IMR-90 (cell line): ENCODE measurements at regions not wholly inside any gene's neighbourhood (a gene's known extent, or its start where the extent isn't known, plus 50 kb on each side); places are given as distances from the start of the nearest gene placed in this dataset.

Source experiments
- ATAC-seq: fragments of 200-7000 bp; cut with Tn5 transposase; 2 replicates; pipeline ENCODE4 v1.9.1; 2020; ENCODE audit warnings: low read depth, mild to moderate bottlenecking, moderate library complexity
- BruUV-seq: library from RNA; stranded (reverse); fragments of 400-500 nt; replicated peaks from 2 replicates; lab custom pipeline; 2021; lab: Mats Ljungman, UMichigan
- CTCF ChIA-PET: fragments of 300-600 bp; formaldehyde crosslinking; extraction: SDS; loops from one replicate; lab custom pipeline; 2021; ENCODE audit warnings: antibody characterized with exemption; lab: Yijun Ruan, JAX
- POLR2A ChIA-PET: fragments of 300-600 bp; sonication (Branson Sonifier 250); formaldehyde crosslinking; loops from one replicate; lab custom pipeline; 2022; ENCODE audit warnings: antibody characterized with exemption; ENCODE audit not compliant: unreplicated experiment; lab: Charles Lee
- DNase-seq: peaks from one replicate; pipeline ENCODE4 v3.0.0; 2013
- H2AFZ ChIP-seq: replicated peaks from 2 replicates; pipeline ENCODE3; 2013; ENCODE audit warnings: low read length, mild to moderate bottlenecking; ENCODE audit not compliant: poor library complexity
- H2AK5ac ChIP-seq: 2 replicates; pipeline ENCODE4 v1.6.1; 2013; ENCODE audit warnings: low read depth, low read length, inconsistent platforms
- H2AK9ac ChIP-seq: replicated peaks from 2 replicates; pipeline ENCODE3; 2013; ENCODE audit warnings: mild to moderate bottlenecking, low read depth, low read length, moderate library complexity; ENCODE audit not compliant: poor library complexity
- H2BK120ac ChIP-seq: 2 replicates; pipeline ENCODE4 v1.6.1; 2013; ENCODE audit warnings: low read depth, low read length, inconsistent platforms
- H2BK15ac ChIP-seq: 3 replicates; pipeline ENCODE4 v1.6.1; 2013; ENCODE audit warnings: low read depth, low read length, inconsistent platforms
- H2BK20ac ChIP-seq: 2 replicates; pipeline ENCODE4 v1.6.1; 2013; ENCODE audit warnings: low read depth, mild to moderate bottlenecking, inconsistent platforms, low read length, moderate library complexity
- H2BK5ac ChIP-seq: 2 replicates; pipeline ENCODE4 v1.6.1; 2013; ENCODE audit warnings: mild to moderate bottlenecking, low read depth, low read length, inconsistent platforms; ENCODE audit not compliant: poor library complexity, severe bottlenecking
- H3K14ac ChIP-seq: replicated peaks from 2 replicates; pipeline ENCODE4 v1.6.1; 2013; ENCODE audit warnings: low read depth, low read length, inconsistent platforms
- H3K18ac ChIP-seq: 2 replicates; pipeline ENCODE4 v1.6.1; 2013; ENCODE audit warnings: low read depth, low read length, control low read depth
- H3K23ac ChIP-seq: 2 replicates; pipeline ENCODE4 v1.6.1; 2013; ENCODE audit warnings: low read depth, low read length, inconsistent platforms
- H3K27ac ChIP-seq: 2 replicates; pipeline ENCODE4 v1.5.1; 2013; ENCODE audit warnings: mild to moderate bottlenecking, control low read depth, low read length; ENCODE audit not compliant: insufficient read depth
- H3K27me3 ChIP-seq: 2 replicates; pipeline ENCODE4 v1.6.1; 2013; ENCODE audit warnings: low read length; ENCODE audit not compliant: control insufficient read depth, insufficient read depth
- H3K36me3 ChIP-seq: 2 replicates; pipeline ENCODE4 v1.6.1; 2013; ENCODE audit warnings: low read length, mixed read lengths; ENCODE audit not compliant: control insufficient read depth, insufficient read depth
- H3K4ac ChIP-seq: 2 replicates; pipeline ENCODE4 v1.6.1; 2013; ENCODE audit warnings: low read depth, low read length, inconsistent platforms
- H3K4me1 ChIP-seq: 2 replicates; pipeline ENCODE4 v1.6.1; 2013; ENCODE audit warnings: low read length, mixed read lengths; ENCODE audit not compliant: control insufficient read depth, insufficient read depth
- H3K4me2 ChIP-seq: 2 replicates; pipeline ENCODE4 v1.6.1; 2013; ENCODE audit warnings: low read depth, mild to moderate bottlenecking, control low read depth, low read length, moderate library complexity
- H3K4me3 ChIP-seq: 2 replicates; pipeline ENCODE4 v1.5.1; 2013; ENCODE audit warnings: low read depth, mild to moderate bottlenecking, control low read depth, low read length, moderate library complexity; ENCODE audit not compliant: insufficient read depth
- H3K56ac ChIP-seq: 2 replicates; pipeline ENCODE4 v1.6.1; 2013; ENCODE audit warnings: low read length, inconsistent platforms; ENCODE audit not compliant: insufficient read depth; ENCODE audit errors: extremely low read depth
- H3K79me1 ChIP-seq, 2 experiments: 2 replicates each; pipeline ENCODE4 v1.6.1; 2013; ENCODE audit warnings: low read length in 2 of 2, inconsistent platforms in 1 of 2, low read depth in 1 of 2
- H3K9ac ChIP-seq: 2 replicates; pipeline ENCODE4 v1.6.1; 2013; ENCODE audit warnings: low read depth, low read length, control low read depth
- H3K9me1 ChIP-seq: 2 replicates; pipeline ENCODE4 v1.6.1; 2013; ENCODE audit warnings: low read length, inconsistent platforms; ENCODE audit not compliant: insufficient read depth
- H3K9me3 ChIP-seq: 2 replicates; pipeline ENCODE4 v1.6.1; 2013; ENCODE audit warnings: low read length; ENCODE audit not compliant: control insufficient read depth, insufficient read depth
- H4K20me1 ChIP-seq: 2 replicates; pipeline ENCODE4 v1.6.1; 2013; ENCODE audit warnings: low read length, inconsistent platforms; ENCODE audit not compliant: insufficient read depth
- H4K5ac ChIP-seq: 2 replicates; pipeline ENCODE4 v1.6.1; 2013; ENCODE audit warnings: mild to moderate bottlenecking, low read depth, low read length, control low read depth
- H4K8ac ChIP-seq, 2 experiments: 2 replicates each; pipeline ENCODE4 v1.6.1; 2013; ENCODE audit warnings: low read depth in 2 of 2, low read length in 2 of 2, control low read depth in 1 of 2, inconsistent platforms in 1 of 2
- H4K91ac ChIP-seq: 2 replicates; pipeline ENCODE4 v1.6.1; 2013; ENCODE audit warnings: low read depth, low read length, inconsistent platforms; ENCODE audit not compliant: insufficient read depth
- BHLHE40 ChIP-seq: fragments of 150-350 bp; IDR thresholded peaks from 2 replicates; pipeline ENCODE4 v1.6.1; 2016; ENCODE audit warnings: mild to moderate bottlenecking, low read depth, low read length
- CEBPB ChIP-seq: IDR thresholded peaks from 2 replicates; pipeline ENCODE4 v1.6.1; 2012; ENCODE audit warnings: low read depth, low read length, improper control_type of control experiment
- CHD1 ChIP-seq: IDR thresholded peaks from 2 replicates; pipeline ENCODE4 v1.6.1; 2012; ENCODE audit warnings: low read depth, low read length, improper control_type of control experiment
- ELK1 ChIP-seq: fragments of 150-350 bp; IDR thresholded peaks from 2 replicates; pipeline ENCODE4 v1.6.1; 2016; ENCODE audit warnings: low read depth, mild to moderate bottlenecking, low read length, moderate library complexity, borderline replicate concordance
- FOS ChIP-seq: fragments of 150-350 bp; IDR thresholded peaks from 2 replicates; pipeline ENCODE4 v1.6.1; 2016; ENCODE audit warnings: low read depth, low read length
- MAZ ChIP-seq: IDR thresholded peaks from 2 replicates; pipeline ENCODE4 v1.6.1; 2012; ENCODE audit warnings: low read depth, mild to moderate bottlenecking, low read length, improper control_type of control experiment, moderate library complexity, borderline replicate concordance
- POLR2A ChIP-seq: IDR thresholded peaks from 2 replicates; pipeline ENCODE4 v1.6.1; 2012; ENCODE audit warnings: mild to moderate bottlenecking, low read depth, low read length
- RAD21 ChIP-seq: IDR thresholded peaks from 2 replicates; pipeline ENCODE4 v1.6.1; 2012; ENCODE audit warnings: low read length, improper control_type of control experiment
- RCOR1 ChIP-seq: IDR thresholded peaks from 2 replicates; pipeline ENCODE4 v1.6.1; 2012; ENCODE audit warnings: mild to moderate bottlenecking, low read length, improper control_type of control experiment; ENCODE audit not compliant: insufficient replicate concordance
- RFX5 ChIP-seq: IDR thresholded peaks from 2 replicates; pipeline ENCODE4 v1.8.0; 2012; ENCODE audit warnings: low read depth, mild to moderate bottlenecking, low read length, moderate library complexity
- SMC3 ChIP-seq: fragments of 150-350 bp; IDR thresholded peaks from 2 replicates; pipeline ENCODE4 v1.6.1; 2016; ENCODE audit warnings: low read depth, mild to moderate bottlenecking, antibody characterized with exemption, low read length, moderate library complexity
- WGBS, 2 experiments: methylation state at CpG; one replicate each; pipeline versions ENCODE4 v1.1.5 to v1.1.7; 2013; ENCODE audit warnings: missing lambda C conversion rate in 2 of 2; ENCODE audit not compliant: insufficient read length in 1 of 2; ENCODE audit errors: extremely low coverage in 2 of 2; 5-methylcytosine and 5-hydroxymethylcytosine counted together
- dilution Hi-C: fragments of 300-500 bp; cut with HindIII; formaldehyde crosslinking; loops from one replicate; pipeline ENCODE4 v1.14.3; 2018; ENCODE audit warnings: low sequenced_read_pairs; ENCODE audit not compliant: unreplicated experiment
- in situ Hi-C: fragments of 300-500 bp; cut with MboI; formaldehyde crosslinking; loops from 3 replicates; pipeline ENCODE4 v1.14.3; 2019; ENCODE audit warnings: low sequenced_read_pairs, inconsistent platforms, mixed read lengths
- intact Hi-C: fragments of 100-400 bp; cut with micrococcal nuclease; formaldehyde crosslinking; loops from 2 replicates; pipeline ENCODE4 v1.10.0; 2022
- TF ChIP-seq, protein P1 (sequence below): conservative IDR thresholded peaks from 2 replicates; pipeline ENCODE4 v1.5.1; 2012; ENCODE audit warnings: mild to moderate bottlenecking, low read depth, low read length, improper control_type of control experiment
- TF ChIP-seq, protein P2 (sequence below): fragments of 150-350 bp; IDR thresholded peaks from 2 replicates; pipeline ENCODE4 v1.6.1; 2017; ENCODE audit warnings: mild to moderate bottlenecking, antibody characterized with exemption, low read length, low read depth

GRCh38 chr13:40478775-40479174 is 187.7 kb downstream of the FOXO1 start:
- Histone ChIP-seq H2AK9ac (no peak overlapping the region), H3K18ac (no peak overlapping the region), H3K4ac (no peak overlapping the region), H3K36me3 (no peaks in the 10 kb centered on the region), H3K23ac (no peak overlapping the region), H2BK5ac (no peak overlapping the region), H2BK120ac (no peak overlapping the region), H3K79me1 (no peaks in the 10 kb centered on the region), H3K4me1 (no peaks in the 10 kb centered on the region), H3K56ac (no peak overlapping the region), H3K4me3 (no peak overlapping the region), H3K4me2 (no peak overlapping the region), H3K9me3 (peaks cover 2% of the 10 kb centered on the region; the same call in 1 of the 2 replicates), H3K27me3 (peaks cover 2% of the 10 kb centered on the region; the same call in 1 of the 2 replicates), H2AFZ (no peak overlapping the region), H3K27ac (no peak overlapping the region), H4K5ac (no peak overlapping the region), H3K14ac (no peak overlapping the region), H4K91ac (no peak overlapping the region), H3K9ac (no peak overlapping the region), H2BK15ac (no peak overlapping the region), H4K8ac (no peak overlapping the region), H3K9me1 (no peaks in the 10 kb centered on the region), H4K20me1 (no peaks in the 10 kb centered on the region), H2AK5ac (no peak overlapping the region), H2BK20ac (no peak overlapping the region)
- CTCF ChIA-PET, result no interaction called here
- in situ Hi-C loops (no loop called here), dilution Hi-C loops (no loop called here), intact Hi-C loops (no loop called here)
- TF ChIP-seq ELK1, result no peak
- TF ChIP-seq, protein P1, sequence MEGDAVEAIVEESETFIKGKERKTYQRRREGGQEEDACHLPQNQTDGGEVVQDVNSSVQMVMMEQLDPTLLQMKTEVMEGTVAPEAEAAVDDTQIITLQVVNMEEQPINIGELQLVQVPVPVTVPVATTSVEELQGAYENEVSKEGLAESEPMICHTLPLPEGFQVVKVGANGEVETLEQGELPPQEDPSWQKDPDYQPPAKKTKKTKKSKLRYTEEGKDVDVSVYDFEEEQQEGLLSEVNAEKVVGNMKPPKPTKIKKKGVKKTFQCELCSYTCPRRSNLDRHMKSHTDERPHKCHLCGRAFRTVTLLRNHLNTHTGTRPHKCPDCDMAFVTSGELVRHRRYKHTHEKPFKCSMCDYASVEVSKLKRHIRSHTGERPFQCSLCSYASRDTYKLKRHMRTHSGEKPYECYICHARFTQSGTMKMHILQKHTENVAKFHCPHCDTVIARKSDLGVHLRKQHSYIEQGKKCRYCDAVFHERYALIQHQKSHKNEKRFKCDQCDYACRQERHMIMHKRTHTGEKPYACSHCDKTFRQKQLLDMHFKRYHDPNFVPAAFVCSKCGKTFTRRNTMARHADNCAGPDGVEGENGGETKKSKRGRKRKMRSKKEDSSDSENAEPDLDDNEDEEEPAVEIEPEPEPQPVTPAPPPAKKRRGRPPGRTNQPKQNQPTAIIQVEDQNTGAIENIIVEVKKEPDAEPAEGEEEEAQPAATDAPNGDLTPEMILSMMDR, result no peak
- no peak for TF ChIP-seq SMC3
- TF ChIP-seq CEBPB, result no peak
- no peak for TF ChIP-seq FOS
- TF ChIP-seq, protein P2, sequence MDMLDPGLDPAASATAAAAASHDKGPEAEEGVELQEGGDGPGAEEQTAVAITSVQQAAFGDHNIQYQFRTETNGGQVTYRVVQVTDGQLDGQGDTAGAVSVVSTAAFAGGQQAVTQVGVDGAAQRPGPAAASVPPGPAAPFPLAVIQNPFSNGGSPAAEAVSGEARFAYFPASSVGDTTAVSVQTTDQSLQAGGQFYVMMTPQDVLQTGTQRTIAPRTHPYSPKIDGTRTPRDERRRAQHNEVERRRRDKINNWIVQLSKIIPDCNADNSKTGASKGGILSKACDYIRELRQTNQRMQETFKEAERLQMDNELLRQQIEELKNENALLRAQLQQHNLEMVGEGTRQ, result no peak
- no peak for TF ChIP-seq RAD21
- TF ChIP-seq MAZ, result no peak
- no peak for TF ChIP-seq BHLHE40
- TF ChIP-seq RCOR1, result no peak
- TF ChIP-seq POLR2A, result no peak
- TF ChIP-seq RFX5, result no peak
- TF ChIP-seq CHD1, result no peak
- WGBS, 2 experiments, result no CpG with 5 or more reads among the region's 7 CpGs
- DNase-seq, result no peak
- POLR2A ChIA-PET, result no interaction called here
- no TSS peak for BruUV-seq
- no peak for ATAC-seq
